Neural progenitor cell (in vitro differentiated cells): ENCODE measurements at regions not wholly inside any gene's neighbourhood (a gene's known extent, or its start where the extent isn't known, plus 50 kb on each side); places are given as distances from the start of the nearest gene placed in this dataset.

Experiments
- DNase-seq: peaks from one replicate; pipeline ENCODE4 v3.0.0-alpha.2; 2016; ENCODE audit warnings: low spot score
- H2AFZ ChIP-seq: fragments of 200-600 bp; sonication (generic); replicated peaks from 2 replicates; pipeline ENCODE4 v1.6.1; 2016; ENCODE audit warnings: antibody characterized with exemption
- H3F3A ChIP-seq: fragments of 200-600 bp; sonication (generic); 2 replicates; pipeline ENCODE4 v1.6.1; 2016; ENCODE audit warnings: antibody characterized with exemption, low read depth
- H3K27ac ChIP-seq: fragments of 200-600 bp; sonication (generic); 2 replicates; pipeline ENCODE4 v1.5.1; 2016; ENCODE audit warnings: mild to moderate bottlenecking
- H3K27me3 ChIP-seq: fragments of 200-600 bp; sonication (generic); 2 replicates; pipeline ENCODE4 v1.6.1; 2016; ENCODE audit warnings: mild to moderate bottlenecking, moderate library complexity
- H3K36me3 ChIP-seq: fragments of 200-600 bp; sonication (generic); 2 replicates; pipeline ENCODE4 v1.5.1; 2016
- H3K4me1 ChIP-seq: fragments of 200-600 bp; sonication (generic); 2 replicates; pipeline ENCODE4 v1.6.1; 2016; ENCODE audit warnings: mixed run types
- H3K4me2 ChIP-seq: fragments of 200-600 bp; sonication (generic); 2 replicates; pipeline ENCODE4 v1.6.1; 2016
- H3K4me3 ChIP-seq: fragments of 200-600 bp; sonication (generic); 2 replicates; pipeline ENCODE4 v1.5.1; 2016
- H3K79me2 ChIP-seq: fragments of 200-600 bp; sonication (generic); 2 replicates; pipeline ENCODE4 v1.6.1; 2016; ENCODE audit warnings: low read depth
- H3K9ac ChIP-seq: fragments of 200-600 bp; sonication (generic); 2 replicates; pipeline ENCODE4 v1.6.1; 2016
- H3K9me3 ChIP-seq: fragments of 200-600 bp; sonication (generic); 2 replicates; pipeline ENCODE4 v1.5.1; 2016; ENCODE audit warnings: low read depth
- H4K20me1 ChIP-seq: fragments of 200-600 bp; sonication (generic); 2 replicates; pipeline ENCODE4 v1.6.1; 2016; ENCODE audit warnings: low read depth
- H3K27ac Mint-ChIP-seq: 3 replicates; pipeline ENCODE4 v1.8.0; 2021; ENCODE audit warnings: mixed read lengths
- H3K27me3 Mint-ChIP-seq: 2 replicates; pipeline ENCODE4 v1.8.0; 2022; ENCODE audit warnings: low read depth, mild to moderate bottlenecking, inconsistent platforms, moderate library complexity, mixed read lengths; ENCODE audit not compliant: insufficient read depth
- H3K36me3 Mint-ChIP-seq: 3 replicates; pipeline ENCODE4 v1.8.0; 2021; ENCODE audit warnings: mixed read lengths
- H3K4me1 Mint-ChIP-seq: 3 replicates; pipeline ENCODE4 v1.8.0; 2021; ENCODE audit warnings: mixed read lengths
- H3K4me3 Mint-ChIP-seq: 3 replicates; pipeline ENCODE4 v1.8.0; 2021; ENCODE audit warnings: mild to moderate bottlenecking, moderate library complexity, mixed read lengths
- H3K9me3 Mint-ChIP-seq: 3 replicates; pipeline ENCODE4 v1.8.0; 2020; ENCODE audit warnings: mixed read lengths
- EZH2 ChIP-seq: fragments of 200-600 bp; sonication (generic); IDR thresholded peaks from 2 replicates; pipeline ENCODE4 v1.6.1; 2017; ENCODE audit warnings: antibody characterized with exemption, mild to moderate bottlenecking, moderate library complexity
- EZH2phosphoT487 ChIP-seq: fragments of 200-600 bp; sonication (generic); IDR thresholded peaks from 2 replicates; pipeline ENCODE4 v1.6.1; 2017; ENCODE audit warnings: antibody characterized with exemption
- TF ChIP-seq, protein P1 (sequence below): fragments of 200-600 bp; sonication (generic); IDR thresholded peaks from 2 replicates; pipeline ENCODE4 v1.5.1; 2017; ENCODE audit warnings: antibody characterized with exemption, mild to moderate bottlenecking

DNA sequence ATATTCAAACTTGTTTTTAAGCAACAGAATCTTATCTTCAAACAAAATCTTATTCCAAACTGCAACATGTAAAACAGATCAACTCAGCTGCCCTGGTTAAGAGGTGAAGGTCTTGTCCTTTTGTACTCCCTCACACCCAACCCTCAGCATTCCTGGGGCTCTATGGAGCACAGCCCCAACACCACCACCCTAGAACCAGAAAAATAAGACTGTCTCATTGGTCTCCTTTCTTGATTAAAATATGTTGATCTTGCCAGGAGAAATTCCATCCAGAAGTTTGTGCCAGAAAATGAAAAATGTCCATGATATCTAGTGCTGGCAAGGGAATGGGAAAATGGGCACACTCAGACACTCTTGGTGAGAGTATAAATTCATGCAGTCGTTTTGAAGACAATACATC, 62.1 kb upstream of the TMEM17 start:
- H3K9ac ChIP-seq, result no peak overlapping the region
- peaks cover 14% of the 10 kb centered on the region for H3K4me1 Mint-ChIP-seq
- TF ChIP-seq, protein P1, sequence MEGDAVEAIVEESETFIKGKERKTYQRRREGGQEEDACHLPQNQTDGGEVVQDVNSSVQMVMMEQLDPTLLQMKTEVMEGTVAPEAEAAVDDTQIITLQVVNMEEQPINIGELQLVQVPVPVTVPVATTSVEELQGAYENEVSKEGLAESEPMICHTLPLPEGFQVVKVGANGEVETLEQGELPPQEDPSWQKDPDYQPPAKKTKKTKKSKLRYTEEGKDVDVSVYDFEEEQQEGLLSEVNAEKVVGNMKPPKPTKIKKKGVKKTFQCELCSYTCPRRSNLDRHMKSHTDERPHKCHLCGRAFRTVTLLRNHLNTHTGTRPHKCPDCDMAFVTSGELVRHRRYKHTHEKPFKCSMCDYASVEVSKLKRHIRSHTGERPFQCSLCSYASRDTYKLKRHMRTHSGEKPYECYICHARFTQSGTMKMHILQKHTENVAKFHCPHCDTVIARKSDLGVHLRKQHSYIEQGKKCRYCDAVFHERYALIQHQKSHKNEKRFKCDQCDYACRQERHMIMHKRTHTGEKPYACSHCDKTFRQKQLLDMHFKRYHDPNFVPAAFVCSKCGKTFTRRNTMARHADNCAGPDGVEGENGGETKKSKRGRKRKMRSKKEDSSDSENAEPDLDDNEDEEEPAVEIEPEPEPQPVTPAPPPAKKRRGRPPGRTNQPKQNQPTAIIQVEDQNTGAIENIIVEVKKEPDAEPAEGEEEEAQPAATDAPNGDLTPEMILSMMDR, result no peak
- TF ChIP-seq EZH2phosphoT487, result no peak
- no peak for TF ChIP-seq EZH2
- DNase-seq, result no peak
- H3K4me2 ChIP-seq, result no peak overlapping the region
- no peak overlapping the region for H3K4me3 Mint-ChIP-seq
- H3K9me3 ChIP-seq, result no peaks in the 10 kb centered on the region
- H3K27ac Mint-ChIP-seq, result no peak overlapping the region
- H3K36me3 Mint-ChIP-seq, result no peaks in the 10 kb centered on the region
- peaks cover 9% of the 10 kb centered on the region for H3K27me3 Mint-ChIP-seq
- peaks cover 37% of the 10 kb centered on the region for H3K27me3 ChIP-seq
- H3F3A ChIP-seq, result no peaks in the 10 kb centered on the region
- H3K27ac ChIP-seq, result no peak overlapping the region
- H3K36me3 ChIP-seq, result no peaks in the 10 kb centered on the region
- no peaks in the 10 kb centered on the region for H4K20me1 ChIP-seq
- no peaks in the 10 kb centered on the region for H3K9me3 Mint-ChIP-seq
- H3K4me3 ChIP-seq, result no peak overlapping the region
- peaks cover 11% of the 10 kb centered on the region for H3K4me1 ChIP-seq
- no peaks in the 10 kb centered on the region for H3K79me2 ChIP-seq
- H2AFZ ChIP-seq, result no peak overlapping the region

DNA sequence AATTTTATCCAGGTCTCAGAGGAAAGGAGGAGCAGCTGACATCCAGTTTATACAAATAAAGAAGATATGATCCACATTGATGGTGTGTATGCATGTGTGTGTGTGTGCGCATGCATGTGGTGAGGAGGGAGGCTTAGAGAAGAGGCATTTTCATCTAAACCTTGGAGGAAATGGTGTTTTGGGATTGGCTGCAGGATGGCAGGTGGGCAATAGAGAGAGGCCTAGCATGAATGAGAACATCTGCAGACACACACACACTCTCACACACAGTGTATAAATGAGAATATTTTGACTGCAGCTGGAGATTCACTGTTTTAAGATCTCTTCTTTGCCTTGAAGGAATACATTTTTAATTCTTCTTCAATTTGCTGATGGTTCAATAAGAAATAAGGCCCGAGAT, 61.7 kb upstream of the TMEM17 start:
- Histone ChIP-seq H3K9ac (no peak overlapping the region), H3K9me3 (no peaks in the 10 kb centered on the region), H3K4me3 (no peak overlapping the region), H3K36me3 (no peaks in the 10 kb centered on the region), H3F3A (no peaks in the 10 kb centered on the region), H3K27me3 (peaks cover 34% of the 10 kb centered on the region), H3K4me2 (no peak overlapping the region), H2AFZ (no peak overlapping the region), H3K4me1 (peaks cover 11% of the 10 kb centered on the region), H4K20me1 (no peaks in the 10 kb centered on the region), H3K27ac (no peak overlapping the region), H3K79me2 (no peaks in the 10 kb centered on the region)
- peaks cover 9% of the 10 kb centered on the region for H3K27me3 Mint-ChIP-seq
- H3K4me1 Mint-ChIP-seq, result peaks cover 14% of the 10 kb centered on the region
- no peak overlapping the region for H3K4me3 Mint-ChIP-seq
- TF ChIP-seq, protein P1, result no peak
- TF ChIP-seq EZH2, result no peak
- TF ChIP-seq EZH2phosphoT487, result no peak
- H3K36me3 Mint-ChIP-seq, result no peaks in the 10 kb centered on the region
- no peak overlapping the region for H3K27ac Mint-ChIP-seq
- no peak for DNase-seq
- no peaks in the 10 kb centered on the region for H3K9me3 Mint-ChIP-seq

DNA sequence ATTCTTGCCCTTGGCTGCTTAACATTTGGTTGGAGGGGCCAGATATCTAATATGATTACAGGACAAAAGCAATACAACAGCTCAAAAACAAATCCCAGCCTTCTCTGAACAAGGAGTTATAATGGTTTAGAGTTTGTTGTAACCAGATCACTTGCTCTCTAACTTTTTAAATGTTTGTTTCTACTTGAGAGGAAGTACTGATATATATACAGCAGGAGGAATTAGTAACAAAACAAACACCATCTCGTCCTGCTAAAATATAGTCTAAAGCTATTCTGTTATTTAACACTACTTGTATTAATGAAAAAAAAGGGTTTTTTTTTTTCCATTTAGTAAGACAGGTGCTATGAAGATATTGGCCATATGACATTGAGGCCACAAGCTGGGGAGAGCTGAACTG, 60.9 kb upstream of the TMEM17 start:
- Histone ChIP-seq H3K4me2 (no peak overlapping the region), H3K27ac (no peak overlapping the region), H3K9ac (no peak overlapping the region), H3K27me3 (peaks cover 26% of the 10 kb centered on the region), H2AFZ (no peak overlapping the region), H3K79me2 (no peaks in the 10 kb centered on the region), H3K9me3 (no peaks in the 10 kb centered on the region), H3K4me1 (peaks cover 11% of the 10 kb centered on the region), H3K36me3 (no peaks in the 10 kb centered on the region), H3F3A (no peaks in the 10 kb centered on the region), H4K20me1 (no peaks in the 10 kb centered on the region), H3K4me3 (no peak overlapping the region)
- H3K27ac Mint-ChIP-seq, result no peak overlapping the region
- peaks cover 9% of the 10 kb centered on the region for H3K27me3 Mint-ChIP-seq
- H3K4me1 Mint-ChIP-seq, result peaks cover 14% of the 10 kb centered on the region
- TF ChIP-seq EZH2, result no peak
- TF ChIP-seq, protein P1, result no peak
- no peak for TF ChIP-seq EZH2phosphoT487
- no peak for DNase-seq
- H3K36me3 Mint-ChIP-seq, result no peaks in the 10 kb centered on the region
- H3K9me3 Mint-ChIP-seq, result no peaks in the 10 kb centered on the region
- no peak overlapping the region for H3K4me3 Mint-ChIP-seq
